AG04449 (cell line): ENCODE measurements at regions not wholly inside any gene's neighbourhood (a gene's known extent, or its start where the extent isn't known, plus 50 kb on each side); places are given as distances from the start of the nearest gene placed in this dataset.

Source experiments
- CTCF ChIA-PET: fragments of 350-600 bp; formaldehyde crosslinking; extraction: SDS; loops from one replicate; lab custom pipeline; 2021; ENCODE audit warnings: antibody characterized with exemption; lab: Yijun Ruan, JAX
- POLR2A ChIA-PET: fragments of 400-600, 350-600 bp; formaldehyde crosslinking; extraction: SDS; loops from one replicate; lab custom pipeline; 2020; ENCODE audit warnings: antibody characterized with exemption, inconsistent platforms; lab: Yijun Ruan, JAX
- DNase-seq: peaks from one replicate; pipeline ENCODE4 v3.0.0-alpha.2; 2010; ENCODE audit warnings: low read depth, low spot score
- H3K4me3 ChIP-seq: 2 replicates; pipeline ENCODE4 v1.5.1; 2011; ENCODE audit warnings: low read depth, mild to moderate bottlenecking, control low read depth, low read length
- TF ChIP-seq, protein P1 (sequence below): IDR thresholded peaks from one replicate; pipeline ENCODE4 v1.5.1; 2011; ENCODE audit warnings: mild to moderate bottlenecking, moderate library complexity, low read length, control low read depth, inconsistent platforms; ENCODE audit not compliant: insufficient read depth; ENCODE audit errors: missing control alignments

DNA sequence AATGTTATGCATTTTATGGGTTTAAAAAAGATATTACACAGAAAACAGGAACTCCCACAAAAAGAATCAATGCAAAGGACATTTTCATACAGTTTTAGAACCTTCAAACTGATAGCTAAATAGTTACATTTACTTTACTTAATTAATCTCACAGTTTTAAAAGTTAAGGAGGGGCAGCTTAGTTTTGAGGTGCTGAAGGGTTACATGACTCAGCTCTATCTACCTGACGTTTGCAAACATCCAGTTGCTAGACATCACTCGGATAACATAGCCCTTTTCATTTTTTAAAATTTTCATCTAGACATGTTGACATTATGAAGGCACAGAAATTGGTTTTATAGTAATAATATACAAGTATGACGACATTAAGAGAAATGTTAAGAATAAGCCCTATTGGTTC, 53.7 kb upstream of the HSD17B12 start:
- CTCF ChIA-PET, result interaction anchor here (1.1 kb wide), 2 partner anchors 20 to 225 kb away, joined by 3 read pairs; no protein-coding TSS in a partner anchor
- TF ChIP-seq, protein P1, sequence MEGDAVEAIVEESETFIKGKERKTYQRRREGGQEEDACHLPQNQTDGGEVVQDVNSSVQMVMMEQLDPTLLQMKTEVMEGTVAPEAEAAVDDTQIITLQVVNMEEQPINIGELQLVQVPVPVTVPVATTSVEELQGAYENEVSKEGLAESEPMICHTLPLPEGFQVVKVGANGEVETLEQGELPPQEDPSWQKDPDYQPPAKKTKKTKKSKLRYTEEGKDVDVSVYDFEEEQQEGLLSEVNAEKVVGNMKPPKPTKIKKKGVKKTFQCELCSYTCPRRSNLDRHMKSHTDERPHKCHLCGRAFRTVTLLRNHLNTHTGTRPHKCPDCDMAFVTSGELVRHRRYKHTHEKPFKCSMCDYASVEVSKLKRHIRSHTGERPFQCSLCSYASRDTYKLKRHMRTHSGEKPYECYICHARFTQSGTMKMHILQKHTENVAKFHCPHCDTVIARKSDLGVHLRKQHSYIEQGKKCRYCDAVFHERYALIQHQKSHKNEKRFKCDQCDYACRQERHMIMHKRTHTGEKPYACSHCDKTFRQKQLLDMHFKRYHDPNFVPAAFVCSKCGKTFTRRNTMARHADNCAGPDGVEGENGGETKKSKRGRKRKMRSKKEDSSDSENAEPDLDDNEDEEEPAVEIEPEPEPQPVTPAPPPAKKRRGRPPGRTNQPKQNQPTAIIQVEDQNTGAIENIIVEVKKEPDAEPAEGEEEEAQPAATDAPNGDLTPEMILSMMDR, result no peak
- POLR2A ChIA-PET, result no interaction called here
- no peak for DNase-seq
- H3K4me3 ChIP-seq, result no peak overlapping the region
